Activated CD4-positive, alpha-beta T cell treated with anti-CD3 and anti-CD28 coated beads, Interleukin-2, amount 10 ng/mL, durations not matched to agents 7 days and 5 days (primary cell): ENCODE measurements at regions not wholly inside any gene's neighbourhood (a gene's known extent, or its start where the extent isn't known, plus 50 kb on each side); places are given as distances from the start of the nearest gene placed in this dataset.

Source experiments
- CTCF ChIA-PET: fragments of 350-600 bp; sonication (Branson Sonifier 250); formaldehyde crosslinking; loops from one replicate; lab custom pipeline; 2021; ENCODE audit warnings: antibody characterized with exemption; lab: Charles Lee
- POLR2A ChIA-PET: fragments of 350-600 bp; sonication (Branson Sonifier 250); formaldehyde crosslinking; loops from one replicate; lab custom pipeline; 2021; ENCODE audit warnings: antibody characterized with exemption; lab: Charles Lee
- DNase-seq: peaks from one replicate; pipeline ENCODE4 v3.0.0-alpha.2; 2020
- H3K27ac Mint-ChIP-seq: one replicate; pipeline ENCODE4 v1.8.0; 2021; ENCODE audit warnings: mild to moderate bottlenecking, moderate library complexity, mixed read lengths
- H3K27me3 Mint-ChIP-seq: one replicate; pipeline ENCODE4 v1.8.0; 2021; ENCODE audit warnings: mixed read lengths
- H3K36me3 Mint-ChIP-seq: one replicate; pipeline ENCODE4 v1.8.0; 2021; ENCODE audit warnings: low read depth, mixed read lengths
- H3K4me1 Mint-ChIP-seq: one replicate; pipeline ENCODE4 v1.8.0; 2021; ENCODE audit warnings: mixed read lengths
- H3K4me3 Mint-ChIP-seq: one replicate; pipeline ENCODE4 v1.8.0; 2021; ENCODE audit warnings: mild to moderate bottlenecking, moderate library complexity, mixed read lengths
- H3K9me3 Mint-ChIP-seq: one replicate; pipeline ENCODE4 v1.8.0; 2021; ENCODE audit warnings: mixed read lengths

GRCh38 chr7:52257890-52258289 is 777.5 kb upstream of the POM121L12 start:
- Mint-ChIP-seq H3K27me3 (no peaks in the 10 kb centered on the region), H3K27ac (no peak overlapping the region), H3K9me3 (peaks cover 6% of the 10 kb centered on the region), H3K4me3 (no peak overlapping the region), H3K36me3 (no peaks in the 10 kb centered on the region), H3K4me1 (no peaks in the 10 kb centered on the region)
- ChIA-PET CTCF (no interaction called here), POLR2A (no interaction called here)
- no peak for DNase-seq

GRCh38 chr7:52254396-52255010 is 780.9 kb upstream of the POM121L12 start:
- no peak for DNase-seq
- H3K27ac Mint-ChIP-seq: no peak overlapping the region
- H3K9me3 Mint-ChIP-seq: peaks cover 4% of the 10 kb centered on the region
- H3K4me3 Mint-ChIP-seq: no peak overlapping the region
- CTCF ChIA-PET: no interaction called here
- no peaks in the 10 kb centered on the region for H3K27me3 Mint-ChIP-seq
- H3K36me3 Mint-ChIP-seq: no peaks in the 10 kb centered on the region
- POLR2A ChIA-PET: no interaction called here
- no peaks in the 10 kb centered on the region for H3K4me1 Mint-ChIP-seq

- Mint-ChIP-seq H3K36me3 (no peaks in the 10 kb centered on the region), H3K9me3 (peaks cover 4% of the 10 kb centered on the region), H3K4me1 (no peaks in the 10 kb centered on the region), H3K27ac (no peak overlapping the region), H3K27me3 (no peaks in the 10 kb centered on the region), H3K4me3 (no peak overlapping the region)
- ChIA-PET CTCF (no interaction called here), POLR2A (no interaction called here)
- DNase-seq: no peak
Measured at GRCh38 chr7:52253953-52254352, 781.5 kb upstream of the POM121L12 start.

- H3K36me3 Mint-ChIP-seq: no peaks in the 10 kb centered on the region
- no peak for DNase-seq
- peaks cover 4% of the 10 kb centered on the region for H3K9me3 Mint-ChIP-seq
- H3K27me3 Mint-ChIP-seq: no peaks in the 10 kb centered on the region
- H3K4me1 Mint-ChIP-seq: no peaks in the 10 kb centered on the region
- H3K27ac Mint-ChIP-seq: no peak overlapping the region
- H3K4me3 Mint-ChIP-seq: no peak overlapping the region
- ChIA-PET CTCF (no interaction called here), POLR2A (no interaction called here)
Measured at GRCh38 chr7:52249741-52250140, 785.7 kb upstream of the POM121L12 start.

- Mint-ChIP-seq H3K27ac (no peak overlapping the region), H3K27me3 (no peaks in the 10 kb centered on the region)
- POLR2A ChIA-PET: no interaction called here
Measured at GRCh38 chr7:52247518-52247917, 787.9 kb upstream of the POM121L12 start.

GRCh38 chr7:52243685-52244084 is 791.7 kb upstream of the POM121L12 start:
- Mint-ChIP-seq H3K4me1 (no peaks in the 10 kb centered on the region), H3K27me3 (no peaks in the 10 kb centered on the region), H3K4me3 (no peak overlapping the region), H3K36me3 (no peaks in the 10 kb centered on the region), H3K27ac (no peak overlapping the region), H3K9me3 (peaks cover 9% of the 10 kb centered on the region)
- ChIA-PET CTCF (interaction anchor here (0.7 kb wide), 1 partner anchor 42 kb away, joined by 3 read pairs; no protein-coding TSS in a partner anchor), POLR2A (no interaction called here)
- DNase-seq: no peak

More at GRCh38 chr7:52247518-52247917, 787.9 kb upstream of the POM121L12 start:
- Mint-ChIP-seq H3K9me3 (peaks cover 9% of the 10 kb centered on the region), H3K4me1 (no peaks in the 10 kb centered on the region), H3K36me3 (no peaks in the 10 kb centered on the region), H3K4me3 (no peak overlapping the region)
- no peak for DNase-seq
- CTCF ChIA-PET: no interaction called here

GRCh38 chr7:52233248-52233647 is 802.2 kb upstream of the POM121L12 start:
- ChIA-PET POLR2A (no interaction called here), CTCF (interaction anchor here (0.6 kb wide), 1 partner anchor 61 kb away, joined by 4 read pairs; no protein-coding TSS in a partner anchor)
- H3K9me3 Mint-ChIP-seq: peaks cover 16% of the 10 kb centered on the region
- H3K27me3 Mint-ChIP-seq: no peaks in the 10 kb centered on the region
- no peak overlapping the region for H3K27ac Mint-ChIP-seq
- DNase-seq: no peak
- H3K4me1 Mint-ChIP-seq: no peaks in the 10 kb centered on the region
- no peak overlapping the region for H3K4me3 Mint-ChIP-seq
- H3K36me3 Mint-ChIP-seq: no peaks in the 10 kb centered on the region

GRCh38 chr7:52211930-52212329 is 823.5 kb upstream of the POM121L12 start:
- POLR2A ChIA-PET: no interaction called here
- H3K4me3 Mint-ChIP-seq: no peak overlapping the region
- no peaks in the 10 kb centered on the region for H3K27me3 Mint-ChIP-seq
- CTCF ChIA-PET: no interaction called here
- H3K27ac Mint-ChIP-seq: no peak overlapping the region
- no peak for DNase-seq
- H3K4me1 Mint-ChIP-seq: no peaks in the 10 kb centered on the region
- peaks cover 7% of the 10 kb centered on the region for H3K9me3 Mint-ChIP-seq
- H3K36me3 Mint-ChIP-seq: no peaks in the 10 kb centered on the region

- Mint-ChIP-seq H3K27me3 (no peaks in the 10 kb centered on the region), H3K9me3 (peaks cover 7% of the 10 kb centered on the region), H3K27ac (no peak overlapping the region), H3K4me1 (no peaks in the 10 kb centered on the region), H3K36me3 (no peaks in the 10 kb centered on the region), H3K4me3 (no peak overlapping the region)
- POLR2A ChIA-PET: no interaction called here
- no peak for DNase-seq
- CTCF ChIA-PET: no interaction called here
Measured at GRCh38 chr7:52209614-52210013, 825.8 kb upstream of the POM121L12 start.

- H3K27me3 Mint-ChIP-seq: no peaks in the 10 kb centered on the region
- no peaks in the 10 kb centered on the region for H3K36me3 Mint-ChIP-seq
- POLR2A ChIA-PET: no interaction called here
- CTCF ChIA-PET: no interaction called here
- no peak for DNase-seq
- no peak overlapping the region for H3K4me3 Mint-ChIP-seq
- H3K27ac Mint-ChIP-seq: no peak overlapping the region
- H3K9me3 Mint-ChIP-seq: peaks cover 5% of the 10 kb centered on the region
- H3K4me1 Mint-ChIP-seq: no peaks in the 10 kb centered on the region
Measured at GRCh38 chr7:52197221-52197620, 838.2 kb upstream of the POM121L12 start.

GRCh38 chr7:52195664-52196063 is 839.8 kb upstream of the POM121L12 start:
- ChIA-PET CTCF (no interaction called here), POLR2A (no interaction called here)
- H3K9me3 Mint-ChIP-seq: peaks cover 5% of the 10 kb centered on the region
- no peak overlapping the region for H3K4me3 Mint-ChIP-seq
- no peaks in the 10 kb centered on the region for H3K4me1 Mint-ChIP-seq
- H3K27ac Mint-ChIP-seq: no peak overlapping the region
- H3K27me3 Mint-ChIP-seq: no peaks in the 10 kb centered on the region
- DNase-seq: no peak
- no peaks in the 10 kb centered on the region for H3K36me3 Mint-ChIP-seq

GRCh38 chr7:52189153-52189778 is 846.2 kb upstream of the POM121L12 start:
- Mint-ChIP-seq H3K27ac (no peak overlapping the region), H3K9me3 (peaks cover 2% of the 10 kb centered on the region), H3K4me1 (no peaks in the 10 kb centered on the region), H3K4me3 (no peak overlapping the region), H3K27me3 (no peaks in the 10 kb centered on the region), H3K36me3 (no peaks in the 10 kb centered on the region)
- POLR2A ChIA-PET: no interaction called here
- CTCF ChIA-PET: no interaction called here
- no peak for DNase-seq

GRCh38 chr7:52184006-52184703 is 851.3 kb upstream of the POM121L12 start:
- Mint-ChIP-seq H3K4me1 (no peaks in the 10 kb centered on the region), H3K27ac (no peak overlapping the region), H3K9me3 (peaks cover 4% of the 10 kb centered on the region), H3K4me3 (no peak overlapping the region), H3K36me3 (no peaks in the 10 kb centered on the region), H3K27me3 (no peaks in the 10 kb centered on the region)
- DNase-seq: no peak
- ChIA-PET POLR2A (no interaction called here), CTCF (no interaction called here)
